NCI-H1105 treated with DMSO at 0.1 percent for 48 hours (cell line): ENCODE measurements at regions not wholly inside any gene's neighbourhood (a gene's known extent, or its start where the extent isn't known, plus 50 kb on each side); places are given as distances from the start of the nearest gene placed in this dataset.
"Not testable (repeated sequence)": the region's sequence is repeated elsewhere in the genome, so short reads cannot be mapped to it uniquely, and the experiment has no call there.

ENCODE experiments used
- DNase-seq: peaks from one replicate; lab custom pipeline; 2025; lab: John Stamatoyannopoulos, UW

GRCh38 chr3:22691856-22692628, 511.1 kb upstream of the UBE2E2 start:
- no peak for DNase-seq

- no peak for DNase-seq
Measured at GRCh38 chr3:22700876-22701275, 502.3 kb upstream of the UBE2E2 start.

- DNase-seq: no peak
Measured at GRCh38 chr3:22704166-22704565, 499.0 kb upstream of the UBE2E2 start.

- no peak for DNase-seq
Measured at GRCh38 chr3:22704571-22705354, 498.4 kb upstream of the UBE2E2 start.

- DNase-seq: not testable (repeated sequence)
Measured at GRCh38 chr3:22706922-22707321, 496.2 kb upstream of the UBE2E2 start.

- DNase-seq: no peak
Measured at GRCh38 chr3:22713936-22714335, 489.2 kb upstream of the UBE2E2 start.

GRCh38 chr3:22714749-22715148, 488.4 kb upstream of the UBE2E2 start:
- DNase-seq: no peak

- DNase-seq: no peak
Measured at GRCh38 chr3:22720596-22720995, 482.5 kb upstream of the UBE2E2 start.

- no peak for DNase-seq
Measured at GRCh38 chr3:22724420-22724819, 478.7 kb upstream of the UBE2E2 start.

- DNase-seq: no peak
Measured at GRCh38 chr3:22728406-22728805, 474.7 kb upstream of the UBE2E2 start.

GRCh38 chr3:22729212-22729611, 473.9 kb upstream of the UBE2E2 start:
- DNase-seq: no peak

- no peak for DNase-seq
Measured at GRCh38 chr3:22729981-22730380, 473.1 kb upstream of the UBE2E2 start.

- no peak for DNase-seq
Measured at GRCh38 chr3:22730701-22731100, 472.4 kb upstream of the UBE2E2 start.

- no peak for DNase-seq
Measured at GRCh38 chr3:22731901-22732300, 471.2 kb upstream of the UBE2E2 start.

GRCh38 chr3:22732641-22733040, 470.5 kb upstream of the UBE2E2 start:
- no peak for DNase-seq

- peak; percentile 42 for DNase-seq
Measured at GRCh38 chr3:22734207-22734606, 468.9 kb upstream of the UBE2E2 start.

GRCh38 chr3:22734756-22735155, 468.4 kb upstream of the UBE2E2 start:
- no peak for DNase-seq

GRCh38 chr3:22735373-22735772, 467.8 kb upstream of the UBE2E2 start:
- DNase-seq: no peak

- DNase-seq: not testable (repeated sequence)
Measured at GRCh38 chr3:22743386-22743785, 459.7 kb upstream of the UBE2E2 start.

GRCh38 chr3:22745321-22745720, 457.8 kb upstream of the UBE2E2 start:
- DNase-seq: no peak

- no peak for DNase-seq
Measured at GRCh38 chr3:22746221-22746620, 456.9 kb upstream of the UBE2E2 start.

- no peak for DNase-seq
Measured at GRCh38 chr3:22748453-22749045, 454.6 kb upstream of the UBE2E2 start.
